HFFc6 (cell line): ENCODE measurements at regions not wholly inside any gene's neighbourhood (a gene's known extent, or its start where the extent isn't known, plus 50 kb on each side); places are given as distances from the start of the nearest gene placed in this dataset.
A peak's percentile ranks its signal among the peaks of the same experiment; 100 is the strongest.

ENCODE experiments used
- DNase-seq: peaks from one replicate; pipeline ENCODE4 v3.0.0-alpha.2; 2018
- H3K27ac Mint-ChIP-seq: 2 replicates; pipeline ENCODE4 v1.8.0; 2020; ENCODE audit warnings: mild to moderate bottlenecking, mixed read lengths
- H3K27me3 Mint-ChIP-seq: 2 replicates; pipeline ENCODE4 v1.8.0; 2021; ENCODE audit warnings: mild to moderate bottlenecking, moderate library complexity, mixed read lengths; ENCODE audit not compliant: insufficient read depth
- H3K36me3 Mint-ChIP-seq: 2 replicates; pipeline ENCODE4 v1.8.0; 2021; ENCODE audit warnings: low read depth, mixed read lengths
- H3K4me1 Mint-ChIP-seq: 2 replicates; pipeline ENCODE4 v1.8.0; 2020; ENCODE audit warnings: low read depth, mixed read lengths
- H3K4me3 Mint-ChIP-seq: 2 replicates; pipeline ENCODE4 v1.8.0; 2020; ENCODE audit warnings: mild to moderate bottlenecking, moderate library complexity, mixed read lengths
- H3K9me3 Mint-ChIP-seq: 2 replicates; pipeline ENCODE4 v1.8.0; 2020; ENCODE audit warnings: mild to moderate bottlenecking, mixed read lengths
- CTCF ChIP-seq: fragments of 200-600 bp; sonication (generic); IDR thresholded peaks from 2 replicates; pipeline ENCODE4 v1.5.0; 2021; ENCODE audit warnings: antibody characterized with exemption, mild to moderate bottlenecking

- TF ChIP-seq CTCF, result no peak
- DNase-seq, result no peak
- Mint-ChIP-seq H3K4me1 (peaks cover 38% of the 10 kb centered on the region), H3K9me3 (peaks cover 20% of the 10 kb centered on the region), H3K4me3 (no peak overlapping the region), H3K27me3 (no peaks in the 10 kb centered on the region; the same call in 1 of the 2 replicates), H3K27ac (no peak overlapping the region), H3K36me3 (peaks cover 17% of the 10 kb centered on the region)
Observed at GRCh38 chr18:59778434-59778833, 81.2 kb upstream of the CCBE1 start.

- Mint-ChIP-seq H3K4me3 (no peak overlapping the region), H3K9me3 (peaks cover 20% of the 10 kb centered on the region), H3K27ac (no peak overlapping the region), H3K4me1 (peaks cover 30% of the 10 kb centered on the region), H3K27me3 (no peaks in the 10 kb centered on the region; the same call in 1 of the 2 replicates), H3K36me3 (peaks cover 17% of the 10 kb centered on the region)
- no peak for TF ChIP-seq CTCF
- no peak for DNase-seq
Observed at GRCh38 chr18:59777636-59778035, 80.4 kb upstream of the CCBE1 start.

- peak overlapping the region; percentile 9; the same call in 1 of the 2 replicates for H3K4me3 Mint-ChIP-seq
- H3K27me3 Mint-ChIP-seq, result no peaks in the 10 kb centered on the region; the same call in none of the 2 replicates
- peaks cover 10% of the 10 kb centered on the region for H3K36me3 Mint-ChIP-seq
- no peak for TF ChIP-seq CTCF
- no peaks in the 10 kb centered on the region for H3K9me3 Mint-ChIP-seq
- peak overlapping the region; percentile 36 for H3K27ac Mint-ChIP-seq
- peaks cover 37% of the 10 kb centered on the region for H3K4me1 Mint-ChIP-seq
- peak; percentile 27 for DNase-seq
Observed at GRCh38 chr18:59769129-59769865, 72.1 kb upstream of the CCBE1 start.

- Mint-ChIP-seq H3K36me3 (peaks cover 10% of the 10 kb centered on the region), H3K9me3 (no peaks in the 10 kb centered on the region), H3K27ac (peak overlapping the region; percentile 56; the same call in 1 of the 2 replicates)
Observed at GRCh38 chr18:59768409-59768808, 71.2 kb upstream of the CCBE1 start.

GRCh38 chr18:59767732-59768131, 70.5 kb upstream of the CCBE1 start:
- DNase-seq, result peak; percentile 53

More at GRCh38 chr18:59768409-59768808, 71.2 kb upstream of the CCBE1 start:
- H3K27me3 Mint-ChIP-seq, result no peaks in the 10 kb centered on the region; the same call in 1 of the 2 replicates
- peaks cover 46% of the 10 kb centered on the region for H3K4me1 Mint-ChIP-seq
- TF ChIP-seq CTCF, result no peak
- DNase-seq, result no peak
- peak overlapping the region; percentile 54; the same call in 1 of the 2 replicates for H3K4me3 Mint-ChIP-seq

More at GRCh38 chr18:59767732-59768131, 70.5 kb upstream of the CCBE1 start:
- no peaks in the 10 kb centered on the region for H3K9me3 Mint-ChIP-seq
- peaks cover 53% of the 10 kb centered on the region for H3K4me1 Mint-ChIP-seq
- H3K36me3 Mint-ChIP-seq, result peaks cover 10% of the 10 kb centered on the region
- peak overlapping the region; percentile 54 for H3K4me3 Mint-ChIP-seq
- peak overlapping the region; percentile 56 for H3K27ac Mint-ChIP-seq
- no peak for TF ChIP-seq CTCF
- H3K27me3 Mint-ChIP-seq, result no peaks in the 10 kb centered on the region; the same call in 1 of the 2 replicates
